ENCODE measurements at regions not wholly inside any gene's neighbourhood (a gene's known extent, or its start where the extent isn't known, plus 50 kb on each side); places are given as distances from the start of the nearest gene placed in this dataset.

DNA sequence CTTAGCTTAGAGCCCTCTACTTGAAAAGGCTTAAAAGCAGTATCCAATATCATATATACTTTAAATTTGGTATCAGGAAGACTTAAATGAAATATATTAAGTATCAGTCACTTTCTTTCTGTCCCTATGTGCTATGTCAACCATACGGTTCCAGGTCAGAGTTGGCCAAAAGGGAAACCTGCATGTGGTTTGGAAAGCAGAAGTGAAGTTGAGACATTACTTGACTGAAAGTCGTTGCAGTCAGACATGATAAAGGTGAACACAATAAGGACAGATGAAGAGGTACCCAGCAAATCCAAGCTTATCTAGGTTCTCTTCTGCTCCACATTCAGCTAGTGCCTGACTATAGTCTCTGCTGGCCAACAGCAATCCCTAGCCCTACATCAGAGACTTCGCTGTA is 336.8 kb downstream of the KCNA4 start:
- Histone ChIP-seq H3K36me3 (ENCODE audit: control insufficient read depth in 2 of 3, insufficient read depth in 3 of 3, low read length in 3 of 3) (no peaks in the 10 kb centered on the region), H3K4me3 (ENCODE audit: low read length in 3 of 3) (no peak overlapping the region), H3K27ac (ENCODE audit: low read depth in 2 of 2, low read length in 2 of 2) (no peak overlapping the region), H3K9ac (ENCODE audit: low read length in 3 of 3) (no peak overlapping the region), H3K4me1 (ENCODE audit: control insufficient read depth in 2 of 3, insufficient read depth in 2 of 3, low read depth in 1 of 3, low read length in 3 of 3) (no peaks in the 10 kb centered on the region), H3K9me3 (ENCODE audit: control insufficient read depth in 2 of 3, insufficient read depth in 1 of 3, low read length in 3 of 3) (no peaks in the 10 kb centered on the region), H3K27me3 (ENCODE audit: control insufficient read depth, insufficient read depth, low read length) (no peaks in the 10 kb centered on the region)
- TF ChIP-seq, protein P1, sequence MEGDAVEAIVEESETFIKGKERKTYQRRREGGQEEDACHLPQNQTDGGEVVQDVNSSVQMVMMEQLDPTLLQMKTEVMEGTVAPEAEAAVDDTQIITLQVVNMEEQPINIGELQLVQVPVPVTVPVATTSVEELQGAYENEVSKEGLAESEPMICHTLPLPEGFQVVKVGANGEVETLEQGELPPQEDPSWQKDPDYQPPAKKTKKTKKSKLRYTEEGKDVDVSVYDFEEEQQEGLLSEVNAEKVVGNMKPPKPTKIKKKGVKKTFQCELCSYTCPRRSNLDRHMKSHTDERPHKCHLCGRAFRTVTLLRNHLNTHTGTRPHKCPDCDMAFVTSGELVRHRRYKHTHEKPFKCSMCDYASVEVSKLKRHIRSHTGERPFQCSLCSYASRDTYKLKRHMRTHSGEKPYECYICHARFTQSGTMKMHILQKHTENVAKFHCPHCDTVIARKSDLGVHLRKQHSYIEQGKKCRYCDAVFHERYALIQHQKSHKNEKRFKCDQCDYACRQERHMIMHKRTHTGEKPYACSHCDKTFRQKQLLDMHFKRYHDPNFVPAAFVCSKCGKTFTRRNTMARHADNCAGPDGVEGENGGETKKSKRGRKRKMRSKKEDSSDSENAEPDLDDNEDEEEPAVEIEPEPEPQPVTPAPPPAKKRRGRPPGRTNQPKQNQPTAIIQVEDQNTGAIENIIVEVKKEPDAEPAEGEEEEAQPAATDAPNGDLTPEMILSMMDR (IDR thresholded peaks at IDR 0.05; ENCODE audit: borderline replicate concordance, extremely low read depth, insufficient read depth) = no peak
- intact Hi-C loops (cut with DNase I) = no loop called here
- no peak for DNase-seq
- FAIRE-seq = no peak

DNA sequence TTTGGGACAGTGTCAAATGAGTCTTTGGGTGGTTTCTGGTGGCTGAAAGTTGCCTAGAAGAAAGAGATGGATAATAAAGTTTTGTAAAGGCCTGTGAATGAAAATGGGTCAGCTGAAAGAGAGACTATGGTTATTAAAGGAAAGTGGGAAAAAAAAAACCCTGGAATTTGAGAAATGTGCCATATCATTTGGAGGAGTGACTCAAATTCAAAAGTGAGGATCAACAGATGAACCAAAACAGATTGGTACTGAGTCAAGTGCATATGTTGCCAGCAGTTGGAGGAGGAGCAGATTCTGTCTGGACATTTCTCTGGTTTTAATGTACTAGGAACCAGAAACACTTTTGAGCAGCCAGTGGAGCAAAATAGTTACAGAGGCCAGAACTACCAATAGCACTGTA is 339.8 kb downstream of the KCNA4 start:
- Histone ChIP-seq H3K27me3 (ENCODE audit: control insufficient read depth, insufficient read depth, low read length) (no peaks in the 10 kb centered on the region), H3K27ac (ENCODE audit: low read depth in 2 of 2, low read length in 2 of 2) (no peak overlapping the region), H3K4me1 (ENCODE audit: control insufficient read depth in 2 of 3, insufficient read depth in 2 of 3, low read depth in 1 of 3, low read length in 3 of 3) (no peaks in the 10 kb centered on the region), H3K9me3 (ENCODE audit: control insufficient read depth in 2 of 3, insufficient read depth in 1 of 3, low read length in 3 of 3) (no peaks in the 10 kb centered on the region), H3K9ac (ENCODE audit: low read length in 3 of 3) (no peak overlapping the region), H3K36me3 (ENCODE audit: control insufficient read depth in 2 of 3, insufficient read depth in 3 of 3, low read length in 3 of 3) (no peaks in the 10 kb centered on the region), H3K4me3 (ENCODE audit: low read length in 3 of 3) (no peak overlapping the region)
- TF ChIP-seq, protein P1 (IDR thresholded peaks at IDR 0.05; ENCODE audit: borderline replicate concordance, extremely low read depth, insufficient read depth) = no peak
- FAIRE-seq (no peak), DNase-seq (no peak)
- intact Hi-C loops (cut with DNase I) = no loop called here

DNA sequence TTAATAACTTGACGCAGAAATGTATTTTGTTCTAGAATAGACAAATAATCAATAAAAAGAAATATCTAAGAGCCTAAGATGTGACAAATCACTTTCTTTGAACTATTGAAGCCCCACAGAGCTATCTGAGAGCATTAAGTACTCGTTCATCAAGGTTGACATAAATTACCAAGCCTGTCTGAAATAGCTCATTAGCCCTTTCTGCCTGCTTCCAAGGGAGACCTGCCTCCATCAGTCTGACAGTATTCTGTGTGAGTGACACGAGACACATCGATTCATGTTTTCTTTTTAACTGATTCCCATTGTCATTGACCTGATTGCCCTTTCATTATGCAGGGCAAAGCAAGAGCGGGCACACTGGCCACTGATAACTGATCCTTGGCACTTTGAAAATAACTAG is 347.5 kb downstream of the KCNA4 start:
- intact Hi-C loops (cut with DNase I) = no loop called here
- FAIRE-seq = no peak
- TF ChIP-seq, protein P1 (IDR thresholded peaks at IDR 0.05; ENCODE audit: borderline replicate concordance, extremely low read depth, insufficient read depth) = no peak

DNA sequence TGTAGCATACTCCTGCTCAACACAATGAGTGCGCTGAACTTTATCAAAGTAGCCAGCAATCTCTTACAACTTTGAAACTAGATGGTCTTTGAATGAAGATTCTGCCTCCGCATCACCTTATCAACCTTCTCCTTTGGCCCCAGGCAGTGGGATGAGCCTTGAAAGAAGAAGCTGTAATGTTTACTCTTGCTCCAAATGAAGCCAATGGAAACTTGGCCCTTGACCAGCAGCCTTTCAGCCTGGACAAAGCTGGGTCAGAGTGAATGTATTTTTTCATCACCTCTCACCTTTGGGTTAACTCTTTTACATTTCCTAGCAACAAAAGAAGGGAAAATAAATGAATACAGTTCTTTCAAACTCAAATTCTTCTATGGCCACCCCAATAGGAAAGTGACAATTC is 359.1 kb downstream of the KCNA4 start:
- TF ChIP-seq, protein P1 (IDR thresholded peaks at IDR 0.05; ENCODE audit: borderline replicate concordance, extremely low read depth, insufficient read depth) = no peak
- intact Hi-C loops (cut with DNase I) = no loop called here
- DNase-seq (no peak), FAIRE-seq (no peak)
- Histone ChIP-seq H3K4me3 (ENCODE audit: low read length in 3 of 3) (no peak overlapping the region), H3K27ac (ENCODE audit: low read depth in 2 of 2, low read length in 2 of 2) (no peak overlapping the region), H3K36me3 (ENCODE audit: control insufficient read depth in 2 of 3, insufficient read depth in 3 of 3, low read length in 3 of 3) (no peaks in the 10 kb centered on the region), H3K9ac (ENCODE audit: low read length in 3 of 3) (no peak overlapping the region), H3K27me3 (ENCODE audit: control insufficient read depth, insufficient read depth, low read length) (no peaks in the 10 kb centered on the region), H3K4me1 (ENCODE audit: control insufficient read depth in 2 of 3, insufficient read depth in 2 of 3, low read depth in 1 of 3, low read length in 3 of 3) (no peaks in the 10 kb centered on the region), H3K9me3 (ENCODE audit: control insufficient read depth in 2 of 3, insufficient read depth in 1 of 3, low read length in 3 of 3) (no peaks in the 10 kb centered on the region)

More for the DNA sequence above, 347.5 kb downstream of the KCNA4 start:
- no peaks in the 10 kb centered on the region for H3K9me3 ChIP-seq (ENCODE audit: control insufficient read depth in 2 of 3, insufficient read depth in 1 of 3, low read length in 3 of 3)
- no peak overlapping the region for H3K9ac ChIP-seq (ENCODE audit: low read length in 3 of 3)
- H3K4me3 ChIP-seq (ENCODE audit: low read length in 3 of 3) = no peak overlapping the region
- no peak overlapping the region for H3K27ac ChIP-seq (ENCODE audit: low read depth in 2 of 2, low read length in 2 of 2)
- no peak for DNase-seq
- no peaks in the 10 kb centered on the region for H3K36me3 ChIP-seq (ENCODE audit: control insufficient read depth in 2 of 3, insufficient read depth in 3 of 3, low read length in 3 of 3)
- no peaks in the 10 kb centered on the region for H3K27me3 ChIP-seq (ENCODE audit: control insufficient read depth, insufficient read depth, low read length)
- H3K4me1 ChIP-seq (ENCODE audit: control insufficient read depth in 2 of 3, insufficient read depth in 2 of 3, low read depth in 1 of 3, low read length in 3 of 3) = no peaks in the 10 kb centered on the region

All from kidney (tissue), 13 donors.